Choroid plexus epithelial cell (primary cell): ENCODE measurements at regions not wholly inside any gene's neighbourhood (a gene's known extent, or its start where the extent isn't known, plus 50 kb on each side); places are given as distances from the start of the nearest gene placed in this dataset.
"Not testable (repeated sequence)": the region's sequence is repeated elsewhere in the genome, so short reads cannot be mapped to it uniquely, and the experiment has no call there.

Experiments
- DNase-seq: peaks from one replicate; pipeline ENCODE4 v3.0.0-alpha.2; 2010; ENCODE audit warnings: low read depth
- H3K4me3 ChIP-seq: 2 replicates; pipeline ENCODE4 v1.5.1; 2011; ENCODE audit warnings: low read depth, mild to moderate bottlenecking, control low read depth, low read length, moderate library complexity
- TF ChIP-seq, protein P1 (sequence below): conservative IDR thresholded peaks from 2 replicates; pipeline ENCODE4 v1.5.1; 2011; ENCODE audit warnings: low read depth, mild to moderate bottlenecking, control low read depth, inconsistent platforms, low read length, moderate library complexity

DNA sequence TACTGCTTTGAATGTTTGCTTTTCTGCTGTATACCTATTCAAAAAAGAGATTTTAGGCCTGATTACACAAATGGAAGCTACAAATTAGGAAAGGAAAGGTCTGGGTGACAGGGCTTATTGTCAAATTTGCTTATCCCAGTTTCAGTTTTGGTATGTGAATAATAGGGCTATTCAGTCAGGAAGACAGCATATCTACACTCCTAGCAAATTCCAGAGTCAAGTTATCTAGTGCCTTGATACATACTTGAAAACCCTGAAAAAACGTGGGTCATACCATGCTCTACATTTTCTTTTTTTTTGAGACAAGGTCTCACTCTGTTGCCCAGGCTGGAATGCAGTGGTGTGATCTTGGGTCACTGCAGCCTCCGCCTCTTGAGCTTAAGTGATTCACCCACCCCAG is 59.2 kb upstream of the CCDC180 start:
- not testable (repeated sequence) for DNase-seq, H3K4me3 ChIP-seq

DNA sequence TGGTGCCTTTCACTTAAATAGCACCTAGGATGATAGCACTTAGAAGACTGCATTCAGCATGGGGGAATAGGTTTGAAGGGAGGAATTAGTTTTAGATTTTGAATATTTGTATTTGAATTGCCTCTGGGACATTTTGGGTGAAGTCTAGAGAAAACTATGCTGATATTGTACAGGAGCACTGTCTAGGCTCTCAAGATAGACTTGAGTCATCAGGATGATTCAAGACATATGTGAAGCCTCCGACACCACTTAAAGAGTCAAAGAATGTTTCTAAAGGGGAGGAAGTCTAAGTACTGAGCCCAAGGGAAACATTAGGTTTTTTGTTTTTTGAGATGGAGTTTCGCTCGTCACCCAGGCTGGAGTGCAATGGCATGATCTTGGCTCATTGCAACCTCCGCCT is 63.9 kb upstream of the CCDC180 start:
- DNase-seq, result no peak

DNA sequence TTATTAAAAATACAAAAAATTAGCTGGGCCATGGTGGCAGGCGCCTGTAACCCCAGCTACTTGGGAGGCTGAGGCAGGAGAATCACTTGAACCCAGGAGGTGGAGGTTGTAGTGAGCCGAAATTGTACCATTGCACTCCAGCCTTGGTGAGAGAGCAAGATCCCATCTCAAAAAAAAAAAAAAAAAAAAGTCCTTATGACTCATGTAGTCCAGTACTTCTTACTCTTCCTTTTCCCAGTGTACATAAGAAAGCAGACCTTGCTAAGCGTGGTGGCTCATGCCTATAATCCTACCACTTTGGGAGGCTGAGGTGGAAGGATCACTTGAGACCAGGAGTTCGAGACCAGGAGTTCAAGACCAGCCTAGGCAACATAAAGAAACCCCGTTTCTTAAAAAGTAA is 66.0 kb upstream of the CCDC180 start:
- H3K4me3 ChIP-seq, result not testable (repeated sequence)
- peak; percentile 7 for DNase-seq

More for the DNA sequence above, 63.9 kb upstream of the CCDC180 start:
- TF ChIP-seq, protein P1, sequence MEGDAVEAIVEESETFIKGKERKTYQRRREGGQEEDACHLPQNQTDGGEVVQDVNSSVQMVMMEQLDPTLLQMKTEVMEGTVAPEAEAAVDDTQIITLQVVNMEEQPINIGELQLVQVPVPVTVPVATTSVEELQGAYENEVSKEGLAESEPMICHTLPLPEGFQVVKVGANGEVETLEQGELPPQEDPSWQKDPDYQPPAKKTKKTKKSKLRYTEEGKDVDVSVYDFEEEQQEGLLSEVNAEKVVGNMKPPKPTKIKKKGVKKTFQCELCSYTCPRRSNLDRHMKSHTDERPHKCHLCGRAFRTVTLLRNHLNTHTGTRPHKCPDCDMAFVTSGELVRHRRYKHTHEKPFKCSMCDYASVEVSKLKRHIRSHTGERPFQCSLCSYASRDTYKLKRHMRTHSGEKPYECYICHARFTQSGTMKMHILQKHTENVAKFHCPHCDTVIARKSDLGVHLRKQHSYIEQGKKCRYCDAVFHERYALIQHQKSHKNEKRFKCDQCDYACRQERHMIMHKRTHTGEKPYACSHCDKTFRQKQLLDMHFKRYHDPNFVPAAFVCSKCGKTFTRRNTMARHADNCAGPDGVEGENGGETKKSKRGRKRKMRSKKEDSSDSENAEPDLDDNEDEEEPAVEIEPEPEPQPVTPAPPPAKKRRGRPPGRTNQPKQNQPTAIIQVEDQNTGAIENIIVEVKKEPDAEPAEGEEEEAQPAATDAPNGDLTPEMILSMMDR, result no peak
- no peak overlapping the region for H3K4me3 ChIP-seq

DNA sequence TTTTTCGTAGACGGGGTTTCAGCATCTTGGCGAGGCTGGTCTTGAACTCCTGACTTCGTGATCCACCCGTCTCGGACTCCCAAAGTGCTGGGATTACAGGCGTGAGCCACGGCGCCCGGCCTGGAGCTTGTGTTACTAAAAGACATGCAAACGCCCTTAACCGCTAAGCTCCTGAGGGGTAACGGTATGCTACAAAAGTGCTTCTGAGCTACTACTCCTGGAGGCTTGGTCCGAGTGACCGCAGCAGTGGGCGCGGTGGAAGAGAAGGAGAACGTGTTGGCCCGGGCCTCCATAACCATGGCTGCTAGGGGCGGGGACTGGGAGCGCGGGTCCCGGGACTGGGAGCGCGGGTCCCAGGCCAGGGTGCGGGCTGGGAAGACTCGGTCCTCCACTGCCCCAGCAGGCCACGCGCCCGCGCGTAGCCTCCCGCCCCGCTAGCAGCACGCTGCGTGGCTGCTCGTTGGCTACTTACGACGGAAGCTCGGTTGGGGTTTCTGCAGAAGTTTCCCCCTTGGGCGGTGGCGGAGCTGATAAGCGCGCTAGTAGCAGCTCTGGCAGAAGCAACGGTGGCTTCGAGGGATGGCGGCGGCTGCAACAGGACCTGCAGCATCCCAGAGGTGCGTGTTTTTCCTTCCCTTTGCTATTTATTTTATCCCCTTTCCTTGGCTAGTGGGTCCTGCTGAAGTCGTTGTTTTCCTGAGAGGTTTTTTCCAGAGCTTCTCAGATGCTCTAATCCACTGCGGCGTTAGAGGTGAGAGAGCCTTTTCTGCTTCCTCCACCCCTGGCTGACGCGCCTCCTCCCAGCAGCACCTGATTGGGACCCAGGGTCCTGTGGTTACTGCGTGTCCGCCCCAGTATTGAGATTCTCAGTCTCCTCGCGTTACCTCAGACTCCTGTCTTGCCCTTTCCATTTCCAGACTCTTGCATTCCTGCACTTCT is 69.2 kb upstream of the CCDC180 start:
- peak overlapping the region; percentile 69 for H3K4me3 ChIP-seq
- peak; percentile 88 for DNase-seq
- TF ChIP-seq, protein P1, result no peak

DNA sequence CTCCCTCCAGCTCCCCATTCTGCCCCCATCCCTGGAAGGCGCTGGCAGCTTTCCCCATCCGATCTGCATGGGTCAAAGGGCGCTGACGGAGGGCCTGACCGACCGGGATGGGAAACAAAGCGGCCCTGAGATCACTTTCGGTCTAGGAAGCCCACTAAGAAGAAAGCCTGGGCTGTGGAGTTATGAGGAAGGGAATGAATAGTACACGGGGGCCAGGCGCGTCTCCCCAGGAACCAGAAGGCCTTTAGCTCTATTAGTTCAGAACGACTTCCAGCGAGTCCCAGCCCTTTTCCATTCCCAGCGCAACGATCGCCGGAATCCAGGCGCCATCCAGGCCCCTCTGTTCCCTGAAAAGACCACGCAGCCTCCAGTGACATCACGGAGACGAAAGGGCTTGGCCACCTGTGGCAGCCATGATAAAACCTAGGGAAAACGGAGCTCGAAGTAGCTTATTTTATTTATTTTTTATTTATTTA is 70.1 kb upstream of the CCDC180 start:
- TF ChIP-seq, protein P1, result no peak
- peak; percentile 11 for DNase-seq
- peak overlapping the region; percentile 69 for H3K4me3 ChIP-seq

DNA sequence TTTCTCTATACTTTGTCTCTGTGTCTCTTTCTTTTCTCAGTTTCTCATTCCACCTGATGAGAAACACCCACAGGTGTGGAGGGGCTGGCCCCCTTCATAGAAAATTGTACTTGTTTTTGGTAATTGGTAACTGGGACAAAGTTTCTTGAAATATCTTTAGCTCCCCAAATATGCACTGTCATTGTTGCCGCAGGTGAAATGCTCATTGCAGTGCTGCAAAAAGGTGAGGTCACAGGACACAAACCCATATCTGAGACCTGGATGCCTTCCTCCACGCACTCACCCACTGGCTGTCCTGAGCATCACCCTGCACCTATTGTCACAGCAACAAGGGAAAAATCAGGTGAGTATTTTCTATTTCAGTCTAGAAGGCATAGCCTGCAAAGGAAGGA is 74.5 kb upstream of the CCDC180 start:
- not testable (repeated sequence) for H3K4me3 ChIP-seq, DNase-seq

DNA sequence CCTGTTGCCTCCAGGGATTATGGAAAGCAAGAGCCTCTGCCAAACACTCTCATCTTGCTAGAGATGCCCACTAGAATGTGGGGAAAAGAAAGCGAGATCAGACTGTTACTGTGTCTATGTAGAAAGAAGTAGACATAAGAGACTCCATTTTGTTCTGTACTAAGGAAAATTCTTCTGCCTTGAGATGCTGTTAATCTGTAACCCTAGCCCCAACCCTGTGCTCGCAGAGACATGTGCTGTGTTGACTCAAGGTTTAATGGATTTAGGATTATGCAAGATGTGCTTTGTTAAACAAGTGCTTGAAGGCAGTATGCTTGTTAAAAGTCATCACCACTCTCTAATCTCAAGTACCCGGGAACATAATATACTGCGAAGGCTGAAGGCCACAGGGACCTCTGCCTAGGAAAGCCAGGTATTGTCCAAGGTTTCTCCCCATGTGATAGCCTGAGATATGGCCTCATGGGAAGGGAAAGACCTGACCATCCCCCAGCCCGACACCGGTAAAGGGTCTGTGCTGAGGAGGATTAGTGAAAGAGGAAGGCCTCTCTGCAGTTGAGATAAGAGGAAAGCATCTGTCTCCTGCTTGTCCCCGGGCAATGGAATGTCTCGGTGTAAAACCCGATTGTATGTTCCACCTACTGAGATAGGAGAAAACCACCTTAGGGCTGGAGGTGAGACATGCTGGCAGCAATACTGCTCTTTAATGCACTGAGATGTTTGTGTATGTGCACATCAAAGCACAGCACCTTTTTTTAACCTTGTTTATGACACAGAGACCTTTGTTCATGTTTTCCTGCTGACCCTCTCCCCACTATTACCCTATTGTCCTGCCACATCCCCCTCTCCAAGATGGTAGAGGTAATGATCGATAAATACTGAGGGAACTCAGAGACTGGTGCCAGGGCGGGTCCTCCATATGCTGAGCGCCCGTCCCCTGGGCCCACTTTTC is 75.1 kb upstream of the CCDC180 start:
- H3K4me3 ChIP-seq, DNase-seq: not testable (repeated sequence)

DNA sequence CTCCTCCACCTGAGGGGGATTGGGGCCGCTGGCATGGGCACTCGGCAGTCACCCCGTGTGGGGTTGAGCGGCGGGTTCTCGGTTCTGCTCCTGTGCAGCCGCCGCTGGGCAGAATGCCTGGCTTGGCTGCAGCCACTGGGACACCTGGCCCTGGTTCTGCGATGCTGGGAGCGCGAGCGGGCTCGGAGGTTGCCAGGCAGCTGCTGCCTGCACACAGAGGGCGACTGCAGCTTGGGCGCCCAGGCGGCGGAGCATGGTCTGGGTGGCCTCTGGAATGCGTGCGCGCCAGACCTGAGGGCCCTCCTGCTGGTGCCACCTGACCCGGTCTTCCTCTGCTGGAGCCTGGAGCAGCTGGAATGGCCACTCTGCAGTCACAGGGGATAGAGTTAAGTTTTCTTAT is 85.1 kb upstream of the CCDC180 start:
- H3K4me3 ChIP-seq, DNase-seq: not testable (repeated sequence)

DNA sequence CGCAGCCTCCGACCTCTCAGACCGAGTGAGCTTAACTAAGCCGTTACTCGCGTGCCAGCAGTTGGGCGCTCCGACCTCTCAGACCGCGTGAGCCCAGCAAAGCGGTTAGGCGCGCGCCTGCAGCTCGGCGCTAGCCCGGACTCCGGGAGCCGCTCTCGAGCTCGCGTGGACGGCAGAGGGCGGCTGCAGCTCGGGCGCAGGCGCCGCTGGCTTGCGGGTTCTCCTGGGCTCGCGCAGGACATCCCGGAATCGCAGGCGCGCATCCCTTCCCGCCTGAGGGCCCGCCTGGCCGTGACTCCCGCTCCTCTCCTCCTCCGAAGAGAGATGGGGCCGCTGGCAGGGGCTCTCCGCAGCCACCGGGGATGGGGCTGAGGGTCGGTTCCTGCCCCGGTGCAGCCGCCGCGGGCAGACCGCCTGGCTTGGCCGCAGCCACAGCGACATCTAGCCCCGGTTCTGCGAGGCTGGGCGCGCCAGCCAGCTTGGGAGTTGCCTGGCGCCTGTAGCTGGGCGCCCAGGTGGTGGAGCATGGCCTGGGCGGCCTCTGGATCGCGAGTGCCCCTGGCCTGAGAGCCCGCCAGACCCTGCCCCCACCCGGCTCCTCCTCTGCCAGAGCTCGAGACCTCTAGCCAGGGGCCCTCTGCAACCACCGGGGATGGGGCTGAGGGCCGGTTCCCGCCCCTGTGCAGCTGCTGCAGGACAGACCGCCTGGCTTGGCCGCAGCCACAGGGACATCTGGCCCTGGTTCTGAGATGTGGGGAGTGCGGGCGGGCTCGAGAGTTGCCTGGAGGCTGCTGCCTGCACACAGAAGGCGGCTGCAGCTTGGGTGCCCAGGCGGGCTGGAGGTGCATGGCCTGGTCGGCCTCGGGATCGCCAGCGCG is 85.7 kb upstream of the CCDC180 start:
- peak; percentile 69 for DNase-seq
- H3K4me3 ChIP-seq, result peak overlapping the region; percentile 20
